WI38 (cell line): ENCODE measurements at regions not wholly inside any gene's neighbourhood (a gene's known extent, or its start where the extent isn't known, plus 50 kb on each side); places are given as distances from the start of the nearest gene placed in this dataset.

ENCODE experiments used
- H3K4me3 ChIP-seq: 2 replicates; pipeline ENCODE4 v1.5.1; 2011; ENCODE audit warnings: low read depth, mild to moderate bottlenecking, control low read depth, low read length
- TF ChIP-seq, protein P1 (sequence below): IDR thresholded peaks from 2 replicates; pipeline ENCODE4 v1.5.1; 2012; ENCODE audit warnings: low read depth, mild to moderate bottlenecking, control low read depth, low read length

DNA sequence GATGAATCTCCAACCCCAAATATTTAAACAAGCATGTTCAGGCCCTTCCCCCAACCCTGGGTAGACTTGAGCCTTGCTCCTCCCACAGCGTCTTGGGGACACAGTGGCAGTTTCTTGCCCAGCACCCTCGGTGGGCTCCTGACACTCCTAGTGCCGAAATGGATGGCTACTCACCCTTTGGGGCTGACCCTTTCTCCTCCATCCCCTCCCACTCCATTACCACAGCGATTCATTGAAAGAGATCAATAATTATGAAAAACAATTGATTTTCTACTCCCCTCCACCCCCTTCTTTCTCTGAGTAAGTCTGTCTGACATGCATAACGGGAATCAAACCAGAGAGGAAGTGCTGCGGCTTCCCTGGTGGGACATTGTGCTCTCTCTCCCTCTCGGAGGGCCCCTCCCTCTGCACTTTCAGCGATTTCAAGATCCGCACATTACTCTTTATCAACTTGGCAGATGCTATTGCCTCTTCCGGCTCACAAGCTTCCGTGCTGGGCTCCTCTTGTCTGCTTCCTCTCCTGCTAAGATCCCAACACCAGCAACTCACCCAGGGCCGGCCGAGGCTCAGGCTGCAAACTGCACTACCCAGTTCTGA, 79.0 kb upstream of the PLXNA4 start:
- TF ChIP-seq, protein P1, sequence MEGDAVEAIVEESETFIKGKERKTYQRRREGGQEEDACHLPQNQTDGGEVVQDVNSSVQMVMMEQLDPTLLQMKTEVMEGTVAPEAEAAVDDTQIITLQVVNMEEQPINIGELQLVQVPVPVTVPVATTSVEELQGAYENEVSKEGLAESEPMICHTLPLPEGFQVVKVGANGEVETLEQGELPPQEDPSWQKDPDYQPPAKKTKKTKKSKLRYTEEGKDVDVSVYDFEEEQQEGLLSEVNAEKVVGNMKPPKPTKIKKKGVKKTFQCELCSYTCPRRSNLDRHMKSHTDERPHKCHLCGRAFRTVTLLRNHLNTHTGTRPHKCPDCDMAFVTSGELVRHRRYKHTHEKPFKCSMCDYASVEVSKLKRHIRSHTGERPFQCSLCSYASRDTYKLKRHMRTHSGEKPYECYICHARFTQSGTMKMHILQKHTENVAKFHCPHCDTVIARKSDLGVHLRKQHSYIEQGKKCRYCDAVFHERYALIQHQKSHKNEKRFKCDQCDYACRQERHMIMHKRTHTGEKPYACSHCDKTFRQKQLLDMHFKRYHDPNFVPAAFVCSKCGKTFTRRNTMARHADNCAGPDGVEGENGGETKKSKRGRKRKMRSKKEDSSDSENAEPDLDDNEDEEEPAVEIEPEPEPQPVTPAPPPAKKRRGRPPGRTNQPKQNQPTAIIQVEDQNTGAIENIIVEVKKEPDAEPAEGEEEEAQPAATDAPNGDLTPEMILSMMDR, result no peak
- H3K4me3 ChIP-seq, result no peak overlapping the region

GRCh38 chr7:132654150-132654549, 77.9 kb upstream of the PLXNA4 start:
- H3K4me3 ChIP-seq, result no peak overlapping the region

GRCh38 chr7:132653366-132653930, 77.2 kb upstream of the PLXNA4 start:
- no peak overlapping the region for H3K4me3 ChIP-seq
- TF ChIP-seq, protein P1, result no peak

More at GRCh38 chr7:132654150-132654549, 77.9 kb upstream of the PLXNA4 start:
- TF ChIP-seq, protein P1, result 0 out of 2 replicates have a peak, but pooled peaks have one; percentile 8

DNA sequence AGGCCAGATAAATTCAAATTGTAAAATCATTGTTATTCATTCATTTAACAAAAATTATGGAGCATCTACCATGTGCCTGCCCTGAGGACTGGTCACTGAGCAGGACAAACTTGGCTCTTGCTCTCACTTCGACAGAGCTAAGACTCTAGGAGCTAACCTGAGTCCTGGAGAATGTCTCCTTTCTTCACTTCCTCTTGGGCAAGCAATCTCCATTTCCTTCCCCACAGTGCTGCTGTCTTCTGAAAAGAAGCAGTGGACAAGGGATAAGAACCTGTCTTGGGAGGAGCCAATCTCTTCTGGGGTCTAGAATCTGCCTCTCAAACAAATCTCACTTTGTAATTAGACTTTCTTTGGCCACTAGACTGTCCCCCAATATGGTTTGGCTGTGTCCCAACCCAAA, 76.2 kb upstream of the PLXNA4 start:
- H3K4me3 ChIP-seq, result no peak overlapping the region
- TF ChIP-seq, protein P1, result no peak

- H3K4me3 ChIP-seq, result no peak overlapping the region
- TF ChIP-seq, protein P1, result no peak
Measured at GRCh38 chr7:132650498-132650897, 74.2 kb upstream of the PLXNA4 start.

DNA sequence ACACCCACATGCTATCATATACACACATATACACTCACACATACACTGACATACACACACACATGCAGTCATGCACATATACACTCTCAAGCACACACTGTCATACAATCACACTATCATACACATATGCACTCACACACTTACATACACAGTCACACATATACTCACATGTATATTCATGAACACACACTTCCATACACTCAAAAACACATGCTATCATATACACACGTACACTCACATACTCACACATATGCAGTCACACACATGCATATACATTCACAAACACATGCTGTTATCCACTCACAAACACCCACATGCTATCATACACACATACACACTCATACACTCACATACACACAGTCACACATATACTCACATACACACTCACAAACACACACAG, 71.0 kb upstream of the PLXNA4 start:
- no peak overlapping the region for H3K4me3 ChIP-seq
- TF ChIP-seq, protein P1, result no peak

GRCh38 chr7:132646052-132646451, 69.8 kb upstream of the PLXNA4 start:
- no peak overlapping the region for H3K4me3 ChIP-seq
- TF ChIP-seq, protein P1, result no peak
